ENCODE measurements at regions not wholly inside any gene's neighbourhood (a gene's known extent, or its start where the extent isn't known, plus 50 kb on each side); places are given as distances from the start of the nearest gene placed in this dataset.
"Not testable (repeated sequence)": the region's sequence is repeated elsewhere in the genome, so short reads cannot be mapped to it uniquely, and the experiment has no call there.

DNA sequence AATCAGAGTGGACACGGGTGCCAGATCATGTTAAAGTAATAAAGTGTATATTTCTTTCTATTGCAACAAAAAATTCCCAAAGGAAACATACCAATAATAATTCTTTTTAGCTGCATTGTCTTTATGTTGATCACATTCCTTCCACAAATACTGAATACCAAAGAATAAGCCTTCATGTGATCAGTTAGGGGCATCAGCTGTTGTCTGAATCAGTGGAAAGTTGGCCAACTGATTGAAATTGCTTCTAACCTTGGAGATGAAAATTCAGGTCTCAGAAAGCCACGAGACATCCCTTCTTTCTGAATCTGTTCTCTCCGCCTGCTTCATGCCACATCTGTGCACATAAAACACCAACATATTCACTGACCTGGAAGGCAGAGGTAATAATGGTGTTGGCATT, 785.2 kb downstream of the KCNA4 start:
- TF ChIP-seq, protein P1, sequence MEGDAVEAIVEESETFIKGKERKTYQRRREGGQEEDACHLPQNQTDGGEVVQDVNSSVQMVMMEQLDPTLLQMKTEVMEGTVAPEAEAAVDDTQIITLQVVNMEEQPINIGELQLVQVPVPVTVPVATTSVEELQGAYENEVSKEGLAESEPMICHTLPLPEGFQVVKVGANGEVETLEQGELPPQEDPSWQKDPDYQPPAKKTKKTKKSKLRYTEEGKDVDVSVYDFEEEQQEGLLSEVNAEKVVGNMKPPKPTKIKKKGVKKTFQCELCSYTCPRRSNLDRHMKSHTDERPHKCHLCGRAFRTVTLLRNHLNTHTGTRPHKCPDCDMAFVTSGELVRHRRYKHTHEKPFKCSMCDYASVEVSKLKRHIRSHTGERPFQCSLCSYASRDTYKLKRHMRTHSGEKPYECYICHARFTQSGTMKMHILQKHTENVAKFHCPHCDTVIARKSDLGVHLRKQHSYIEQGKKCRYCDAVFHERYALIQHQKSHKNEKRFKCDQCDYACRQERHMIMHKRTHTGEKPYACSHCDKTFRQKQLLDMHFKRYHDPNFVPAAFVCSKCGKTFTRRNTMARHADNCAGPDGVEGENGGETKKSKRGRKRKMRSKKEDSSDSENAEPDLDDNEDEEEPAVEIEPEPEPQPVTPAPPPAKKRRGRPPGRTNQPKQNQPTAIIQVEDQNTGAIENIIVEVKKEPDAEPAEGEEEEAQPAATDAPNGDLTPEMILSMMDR (IDR thresholded peaks at IDR 0.05; ENCODE audit: control extremely low read depth, extremely low read depth, low read depth, missing control alignments): no peak
- DNase-seq (ENCODE audit: extremely low spot score): no peak
- ChIA-PET POLR2A (no interaction called here), CTCF (no interaction called here)

GRCh38 chr11:29227811-29228210, 789.0 kb downstream of the KCNA4 start:
- DNase-seq (ENCODE audit: extremely low spot score): no peak
- TF ChIP-seq, protein P1 (IDR thresholded peaks at IDR 0.05; ENCODE audit: control extremely low read depth, extremely low read depth, low read depth, missing control alignments): no peak
- ChIA-PET CTCF (no interaction called here), POLR2A (no interaction called here)

GRCh38 chr11:29224739-29225384, 792.0 kb downstream of the KCNA4 start:
- CTCF ChIA-PET: no interaction called here
- TF ChIP-seq, protein P1 (IDR thresholded peaks at IDR 0.05; ENCODE audit: control extremely low read depth, extremely low read depth, low read depth, missing control alignments): no peak
- POLR2A ChIA-PET: no interaction called here
- no peak for DNase-seq (ENCODE audit: extremely low spot score)

DNA sequence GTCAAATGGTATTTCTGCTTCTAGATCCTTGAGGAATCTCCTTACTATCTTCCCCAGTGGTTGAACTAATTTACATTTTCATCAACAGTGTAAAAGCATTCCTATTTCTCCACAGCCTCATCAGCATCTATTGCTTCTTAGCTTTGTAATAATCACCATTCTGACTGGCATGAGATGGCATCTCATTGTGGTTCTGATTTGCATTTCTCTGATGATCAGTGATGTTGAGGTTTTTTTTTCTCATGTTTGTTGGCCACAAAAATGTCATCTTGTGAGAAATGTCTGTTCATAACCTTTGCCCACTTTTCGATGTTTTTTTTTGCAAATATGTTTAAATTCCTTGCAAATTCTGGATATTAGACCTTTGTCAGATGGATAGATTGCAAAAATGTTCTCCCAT, 797.3 kb downstream of the KCNA4 start:
- POLR2A ChIA-PET; DNase-seq (ENCODE audit: extremely low spot score): not testable (repeated sequence)
- CTCF ChIA-PET: interaction anchor here (0.9 kb wide), 1 partner anchor 9 kb away, joined by 3 read pairs; no protein-coding TSS in a partner anchor

DNA sequence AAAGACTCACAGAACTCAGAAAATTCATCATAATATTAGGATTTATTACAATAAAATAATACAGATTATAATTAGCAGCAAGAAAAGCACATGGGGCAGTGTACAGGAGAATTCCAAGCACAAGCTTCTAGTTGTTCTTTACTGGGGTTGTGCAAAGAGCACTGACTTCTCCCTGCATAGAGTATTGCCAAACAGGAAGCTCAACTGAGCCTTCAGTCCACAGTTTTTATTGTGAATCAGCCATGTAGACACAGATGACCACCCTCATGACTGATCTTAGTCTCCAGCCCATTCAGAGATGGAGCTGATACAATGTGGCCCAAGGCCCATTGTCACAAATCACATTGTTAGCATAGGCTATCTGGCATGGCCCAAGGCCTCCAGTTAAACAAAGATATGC, 798.9 kb downstream of the KCNA4 start:
- no peak for DNase-seq (ENCODE audit: extremely low spot score)
- ChIA-PET POLR2A (no interaction called here), CTCF (no interaction called here)
- TF ChIP-seq, protein P1 (IDR thresholded peaks at IDR 0.05; ENCODE audit: control extremely low read depth, extremely low read depth, low read depth, missing control alignments): no peak

DNA sequence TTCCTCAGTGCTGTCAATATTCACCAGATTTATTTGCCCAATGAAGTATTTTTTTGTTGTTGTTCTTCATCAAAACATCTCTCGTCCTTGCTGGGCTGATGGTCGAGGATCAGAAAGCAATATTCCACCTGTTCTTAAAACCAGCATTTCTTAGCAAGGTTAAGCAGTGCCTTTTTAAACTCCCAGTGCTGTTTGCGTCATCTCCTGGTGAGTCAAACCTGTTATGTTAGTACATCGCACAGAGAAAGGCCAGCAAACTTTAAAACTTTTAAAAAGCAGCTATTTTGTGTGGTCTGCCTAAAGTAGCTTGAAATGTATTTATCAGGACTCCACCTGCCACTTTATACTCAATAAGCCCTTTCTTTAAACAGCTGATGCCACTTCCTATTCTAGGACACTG, 802.0 kb downstream of the KCNA4 start:
- ChIA-PET CTCF (interaction anchor here (1.3 kb wide), 1 partner anchor 15 kb away, joined by 4 read pairs; no protein-coding TSS in a partner anchor), POLR2A (no interaction called here)
- no peak for DNase-seq (ENCODE audit: extremely low spot score)
- TF ChIP-seq, protein P1 (IDR thresholded peaks at IDR 0.05; ENCODE audit: control extremely low read depth, extremely low read depth, low read depth, missing control alignments): no peak

DNA sequence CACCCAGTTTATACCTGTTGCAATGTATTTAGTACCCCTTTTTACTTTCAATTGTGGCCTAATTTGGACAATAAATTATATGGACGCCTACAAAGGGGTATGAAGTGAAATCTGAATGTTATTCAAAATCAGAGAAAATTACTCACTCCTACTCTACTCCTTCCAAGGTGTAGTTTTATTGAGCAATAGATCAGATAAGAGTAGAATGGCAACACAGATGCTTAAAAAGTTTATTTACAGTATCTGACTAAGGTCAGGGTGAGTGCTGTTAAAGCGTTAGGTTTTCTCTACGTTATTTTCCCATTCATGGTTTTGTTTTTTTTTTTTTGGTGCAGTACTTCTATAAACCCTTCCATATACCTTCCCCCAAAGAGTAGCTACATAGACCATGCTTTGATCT, 805.6 kb downstream of the KCNA4 start:
- POLR2A ChIA-PET: no interaction called here
- TF ChIP-seq, protein P1 (IDR thresholded peaks at IDR 0.05; ENCODE audit: control extremely low read depth, extremely low read depth, low read depth, missing control alignments): no peak
- no peak for DNase-seq (ENCODE audit: extremely low spot score)
- CTCF ChIA-PET: interaction anchor here (1.1 kb wide), 1 partner anchor 9 kb away, joined by 3 read pairs; no protein-coding TSS in a partner anchor

Measured in GM10248 (cell line).